Stimulated activated CD8-positive, alpha-beta memory T cell treated with anti-CD3 and anti-CD28 coated beads, Interleukin-7, amount 100 ng/mL, for 4 hours (primary cell): ENCODE measurements at regions not wholly inside any gene's neighbourhood (a gene's known extent, or its start where the extent isn't known, plus 50 kb on each side); places are given as distances from the start of the nearest gene placed in this dataset.
"Not testable (repeated sequence)": the region's sequence is repeated elsewhere in the genome, so short reads cannot be mapped to it uniquely, and the experiment has no call there.

Source experiments
- DNase-seq, 2 donors: peaks; one replicate each; pipeline ENCODE4 v3.0.0-alpha.2; 2020; ENCODE audit warnings: low read depth in 2 of 2

DNA sequence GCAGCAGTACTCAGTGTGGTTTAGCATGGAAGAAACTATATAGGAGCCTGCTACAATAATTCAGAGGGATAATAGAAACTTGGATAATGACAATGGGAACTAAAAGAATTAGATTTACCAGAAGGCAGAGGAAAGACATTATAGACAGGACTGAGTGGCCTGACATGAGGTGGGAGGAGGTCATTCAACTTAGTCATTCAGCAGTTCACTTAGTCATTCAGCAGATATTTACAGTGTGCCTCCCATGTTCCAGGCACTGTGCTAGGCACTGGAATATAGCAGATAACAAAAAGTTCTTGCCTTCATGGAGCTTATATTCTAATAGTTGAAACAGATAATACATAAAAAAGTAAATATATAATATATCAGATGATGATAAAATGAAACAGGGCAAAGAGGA, 110.9 kb upstream of the IKBKE start:
- DNase-seq, result not testable (repeated sequence)

GRCh38 chr1:206361978-206362543, 108.2 kb upstream of the IKBKE start:
- DNase-seq, result not testable (repeated sequence)

- not testable (repeated sequence) for DNase-seq
Observed at GRCh38 chr1:206362994-206363393, 107.3 kb upstream of the IKBKE start.

DNA sequence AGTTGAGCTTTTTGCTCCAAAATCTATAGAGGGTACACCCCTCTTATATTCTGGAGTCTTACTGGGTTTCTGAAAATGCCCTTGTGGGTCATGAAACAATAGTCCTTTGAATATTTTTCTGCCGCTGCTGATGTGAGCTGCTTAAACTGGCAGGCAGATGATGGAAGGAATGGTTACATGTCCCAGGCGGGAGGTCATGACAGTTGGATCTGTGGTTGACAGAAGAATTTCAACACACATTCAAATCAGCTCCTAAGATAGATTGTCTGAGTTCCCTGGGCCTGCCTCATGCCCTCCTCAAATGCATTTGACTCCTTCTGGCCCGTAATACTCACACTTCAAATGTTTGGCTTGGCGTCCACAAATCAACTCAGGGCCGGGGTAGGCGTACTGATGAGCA, 105.0 kb upstream of the IKBKE start:
- DNase-seq, result not testable (repeated sequence)

- DNase-seq, result not testable (repeated sequence)
Observed at GRCh38 chr1:206366131-206366530, 104.1 kb upstream of the IKBKE start.

DNA sequence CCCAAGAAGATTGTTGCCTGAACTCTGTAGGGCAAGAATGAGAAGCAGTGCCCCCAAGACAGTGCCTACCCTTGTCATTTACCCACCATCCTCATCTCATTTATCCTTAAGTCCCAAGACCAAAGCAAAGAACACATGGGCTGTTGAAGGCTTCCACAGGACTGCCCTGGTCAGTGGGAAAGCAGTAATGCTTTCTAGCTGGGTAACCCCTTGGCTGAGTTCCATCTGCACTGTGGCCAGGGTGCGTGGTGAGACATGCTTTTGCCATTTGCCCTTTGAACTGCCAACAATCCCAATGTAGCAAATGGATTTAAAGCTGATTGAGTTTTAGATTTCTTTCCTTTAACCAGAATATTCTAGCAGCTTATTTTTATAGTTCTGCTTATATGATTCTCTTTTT, 103.5 kb upstream of the IKBKE start:
- not testable (repeated sequence) for DNase-seq

DNA sequence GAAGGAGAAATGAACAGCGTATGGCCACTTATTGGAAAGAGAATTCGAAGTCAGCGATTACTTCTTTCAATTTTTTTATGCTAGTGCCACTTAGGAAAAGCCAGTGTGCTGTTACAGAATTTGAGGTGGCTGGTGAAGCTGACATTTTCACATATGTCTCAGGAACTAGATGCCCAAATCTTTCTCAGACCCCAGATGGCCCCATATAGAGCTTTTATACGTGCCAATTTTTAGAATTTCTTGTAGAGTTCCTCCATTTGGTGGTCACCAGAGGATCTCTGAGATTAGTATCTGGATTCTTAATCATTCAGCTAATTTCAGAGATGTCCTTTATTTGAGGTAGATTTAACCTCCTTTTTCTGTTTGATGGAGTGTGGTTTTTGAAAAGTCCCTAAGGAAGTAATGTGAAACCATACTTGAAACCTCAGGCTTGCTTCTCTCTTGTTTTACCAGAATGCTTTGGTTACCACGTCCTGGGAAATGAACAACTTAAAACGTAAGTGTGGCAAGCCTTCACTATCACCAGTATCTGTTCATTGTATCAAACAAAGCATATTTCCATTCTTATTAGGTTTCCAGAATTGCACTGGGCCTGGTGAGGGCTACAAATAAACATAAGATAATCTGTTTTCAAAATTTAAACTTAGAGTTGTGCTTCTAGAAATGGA, 102.2 kb upstream of the IKBKE start:
- DNase-seq, result not testable (repeated sequence)

GRCh38 chr1:206374725-206375124, 95.6 kb upstream of the IKBKE start:
- not testable (repeated sequence) for DNase-seq

GRCh38 chr1:206375552-206375951, 94.7 kb upstream of the IKBKE start:
- DNase-seq, result not testable (repeated sequence)

- not testable (repeated sequence) for DNase-seq
Observed at GRCh38 chr1:206378506-206378905, 91.8 kb upstream of the IKBKE start.

GRCh38 chr1:206379245-206379644, 91.0 kb upstream of the IKBKE start:
- not testable (repeated sequence) for DNase-seq

GRCh38 chr1:206380163-206380790, 90.0 kb upstream of the IKBKE start:
- DNase-seq, result not testable (repeated sequence)

DNA sequence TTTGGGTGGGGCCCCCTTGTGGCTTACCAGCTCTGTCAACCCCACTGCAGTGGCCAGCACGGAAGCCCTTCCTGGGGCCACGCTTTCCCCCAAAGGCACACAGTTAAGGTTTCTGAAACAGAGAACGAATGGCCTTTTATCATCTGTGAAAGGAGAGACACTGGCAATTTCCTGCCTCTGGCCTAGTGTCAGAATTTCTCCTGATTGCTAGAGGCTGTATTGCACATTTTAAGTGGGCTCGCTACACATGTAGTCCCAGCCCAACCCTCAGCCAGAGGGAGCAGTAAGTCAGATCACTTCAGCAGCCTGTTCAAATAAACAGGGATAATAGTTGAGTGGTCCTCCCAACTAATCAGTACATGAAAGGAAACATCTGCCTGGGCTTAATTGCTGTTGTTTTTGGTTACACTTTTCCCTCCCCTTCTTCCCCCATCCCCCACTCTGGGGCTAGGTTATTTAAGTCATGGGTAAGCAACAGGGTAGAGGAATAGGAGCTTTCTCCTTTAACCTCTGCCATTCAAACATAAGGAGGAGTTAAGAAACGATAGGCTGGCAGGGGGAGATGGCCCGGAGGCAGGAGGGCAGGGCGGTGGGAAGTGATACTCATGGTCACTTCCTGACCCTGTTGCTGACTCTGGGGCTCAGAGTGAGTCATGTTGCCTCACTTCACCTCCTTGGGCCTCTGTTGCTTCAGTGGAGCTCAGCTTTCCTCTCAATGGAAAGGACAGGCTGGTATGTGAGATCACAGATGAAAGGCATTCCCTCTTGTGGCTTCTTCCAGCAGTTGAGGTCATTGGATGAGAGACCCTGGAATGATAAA, 89.3 kb upstream of the IKBKE start:
- not testable (repeated sequence) for DNase-seq

- peak in 1 of 2 donors; percentile 3 for DNase-seq
Observed at GRCh38 chr1:206384029-206384807, 86.1 kb upstream of the IKBKE start.

- not testable (repeated sequence) for DNase-seq
Observed at GRCh38 chr1:206384891-206385290, 85.4 kb upstream of the IKBKE start.

GRCh38 chr1:206387631-206388030, 82.6 kb upstream of the IKBKE start:
- not testable (repeated sequence) for DNase-seq

DNA sequence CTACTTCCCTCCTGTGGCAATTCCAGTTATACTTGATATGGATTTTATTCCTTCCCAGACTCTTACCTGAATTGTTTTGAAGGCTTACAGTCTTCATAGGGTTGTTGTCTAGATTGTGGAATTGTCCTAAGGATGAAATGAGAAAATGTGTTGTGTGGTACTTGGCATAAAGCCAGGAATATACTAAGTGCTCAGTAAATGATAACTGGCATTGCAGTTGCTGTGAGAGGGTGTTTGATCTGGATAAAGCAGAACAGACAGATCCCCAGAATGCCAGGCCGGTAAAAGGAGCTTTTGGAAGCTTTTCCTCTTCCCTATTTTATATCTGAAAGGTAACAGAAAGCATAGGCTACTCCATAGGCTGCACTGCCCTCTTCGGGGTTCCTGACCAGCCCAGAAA, 78.4 kb upstream of the IKBKE start:
- DNase-seq, result not testable (repeated sequence)

DNA sequence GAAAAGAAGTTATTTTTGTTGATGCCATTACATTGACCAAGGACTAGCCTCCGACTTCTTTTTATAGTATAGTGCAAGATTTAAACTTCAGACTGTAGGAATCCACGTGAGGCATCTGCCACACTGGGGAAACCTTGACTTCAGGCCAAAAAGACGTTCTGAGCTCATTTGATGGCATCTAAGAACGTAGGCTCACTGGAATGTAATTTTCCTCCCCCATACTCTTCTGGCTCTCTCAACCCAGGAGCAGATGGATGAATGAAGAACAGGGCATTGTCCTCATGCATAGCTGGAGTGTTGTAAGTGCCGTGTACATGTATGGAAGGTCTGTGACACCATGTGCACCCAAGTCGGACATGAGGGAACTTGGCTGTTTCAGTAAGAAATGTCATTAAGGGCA, 72.8 kb upstream of the IKBKE start:
- not testable (repeated sequence) for DNase-seq

GRCh38 chr1:206398261-206398660, 72.0 kb upstream of the IKBKE start:
- not testable (repeated sequence) for DNase-seq

- DNase-seq, result not testable (repeated sequence)
Observed at GRCh38 chr1:206403612-206404307, 66.5 kb upstream of the IKBKE start.
